ENCODE measurements at regions not wholly inside any gene's neighbourhood (a gene's known extent, or its start where the extent isn't known, plus 50 kb on each side); places are given as distances from the start of the nearest gene placed in this dataset.

GRCh38 chr4:100780126-100780525 lies 262.3 kb upstream of the EMCN start:
- Histone ChIP-seq H3K4me3 (no peak overlapping the region), H3K9me3 (no peaks in the 10 kb centered on the region), H3K4me1 (no peaks in the 10 kb centered on the region), H3K27ac (no peak overlapping the region), H3K36me3 (no peaks in the 10 kb centered on the region), H3K27me3 (no peaks in the 10 kb centered on the region)
- intact Hi-C loops (cut with DNase I) = no loop called here
- ATAC-seq = no peak
- TF ChIP-seq POLR2A (IDR thresholded peaks at IDR 0.05) = no peak
- TF ChIP-seq, protein P1, sequence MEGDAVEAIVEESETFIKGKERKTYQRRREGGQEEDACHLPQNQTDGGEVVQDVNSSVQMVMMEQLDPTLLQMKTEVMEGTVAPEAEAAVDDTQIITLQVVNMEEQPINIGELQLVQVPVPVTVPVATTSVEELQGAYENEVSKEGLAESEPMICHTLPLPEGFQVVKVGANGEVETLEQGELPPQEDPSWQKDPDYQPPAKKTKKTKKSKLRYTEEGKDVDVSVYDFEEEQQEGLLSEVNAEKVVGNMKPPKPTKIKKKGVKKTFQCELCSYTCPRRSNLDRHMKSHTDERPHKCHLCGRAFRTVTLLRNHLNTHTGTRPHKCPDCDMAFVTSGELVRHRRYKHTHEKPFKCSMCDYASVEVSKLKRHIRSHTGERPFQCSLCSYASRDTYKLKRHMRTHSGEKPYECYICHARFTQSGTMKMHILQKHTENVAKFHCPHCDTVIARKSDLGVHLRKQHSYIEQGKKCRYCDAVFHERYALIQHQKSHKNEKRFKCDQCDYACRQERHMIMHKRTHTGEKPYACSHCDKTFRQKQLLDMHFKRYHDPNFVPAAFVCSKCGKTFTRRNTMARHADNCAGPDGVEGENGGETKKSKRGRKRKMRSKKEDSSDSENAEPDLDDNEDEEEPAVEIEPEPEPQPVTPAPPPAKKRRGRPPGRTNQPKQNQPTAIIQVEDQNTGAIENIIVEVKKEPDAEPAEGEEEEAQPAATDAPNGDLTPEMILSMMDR (IDR thresholded peaks at IDR 0.05) = no peak
- DNase-seq = no peak

DNA sequence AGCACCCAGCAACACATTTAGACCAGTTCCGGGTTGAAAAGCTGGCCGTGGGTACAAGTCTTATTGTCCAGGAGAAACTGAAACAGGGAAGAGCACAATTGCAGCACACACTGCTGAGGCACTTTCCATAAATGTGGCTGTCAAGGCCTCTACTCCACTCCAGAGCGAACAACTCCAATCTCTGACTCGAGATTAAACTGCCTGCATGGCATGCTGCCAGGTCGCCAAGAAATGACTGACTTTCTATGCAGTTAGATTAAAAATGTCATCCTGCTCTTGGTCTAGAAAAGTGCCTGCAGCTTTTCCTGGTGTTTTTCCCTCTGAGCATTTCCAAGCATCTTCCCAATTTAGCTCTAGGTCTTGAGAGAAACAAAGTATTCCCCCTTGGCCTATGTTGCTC lies 260.6 kb upstream of the EMCN start:
- Histone ChIP-seq H3K36me3 (no peaks in the 10 kb centered on the region), H3K4me3 (no peak overlapping the region), H3K4me1 (no peaks in the 10 kb centered on the region), H3K27me3 (no peaks in the 10 kb centered on the region), H3K27ac (no peak overlapping the region), H3K9me3 (no peaks in the 10 kb centered on the region)
- DNase-seq (no peak), ATAC-seq (no peak)
- TF ChIP-seq, protein P1 (IDR thresholded peaks at IDR 0.05) = no peak
- no peak for TF ChIP-seq POLR2A (IDR thresholded peaks at IDR 0.05)
- intact Hi-C loops (cut with DNase I) = no loop called here
- WGBS (ENCODE audit: insufficient coverage, low coverage, low lambda C conversion rate, missing lambda C conversion rate) = 39% methylated on average over 3 of the region's 5 CpGs

GRCh38 chr4:100762738-100763137 lies 244.9 kb upstream of the EMCN start:
- ATAC-seq = no peak
- 31% methylated on average over 1 of the region's 1 CpG for WGBS (ENCODE audit: insufficient coverage, low coverage, low lambda C conversion rate, missing lambda C conversion rate)
- no peaks in the 10 kb centered on the region for H3K36me3 ChIP-seq

GRCh38 chr4:100754751-100755150 lies 236.9 kb upstream of the EMCN start:
- Histone ChIP-seq H3K27me3 (no peaks in the 10 kb centered on the region), H3K36me3 (no peaks in the 10 kb centered on the region), H3K4me1 (no peaks in the 10 kb centered on the region), H3K4me3 (no peak overlapping the region), H3K27ac (no peak overlapping the region), H3K9me3 (no peaks in the 10 kb centered on the region)
- WGBS (ENCODE audit: insufficient coverage, low coverage, low lambda C conversion rate, missing lambda C conversion rate) = 45% methylated on average over 1 of the region's 1 CpG
- ATAC-seq = no peak
- DNase-seq = no peak
- TF ChIP-seq, protein P1 (IDR thresholded peaks at IDR 0.05) = no peak
- no peak for TF ChIP-seq POLR2A (IDR thresholded peaks at IDR 0.05)
- intact Hi-C loops (cut with DNase I) = no loop called here

More at GRCh38 chr4:100762738-100763137, 244.9 kb upstream of the EMCN start:
- TF ChIP-seq, protein P1 (IDR thresholded peaks at IDR 0.05) = no peak
- intact Hi-C loops (cut with DNase I) = no loop called here
- Histone ChIP-seq H3K27ac (no peak overlapping the region), H3K27me3 (no peaks in the 10 kb centered on the region), H3K4me1 (no peaks in the 10 kb centered on the region), H3K9me3 (peaks cover 0 to 5% (median 0%) of the 10 kb centered on the region in 4 donors), H3K4me3 (no peak overlapping the region)
- DNase-seq = no peak

DNA sequence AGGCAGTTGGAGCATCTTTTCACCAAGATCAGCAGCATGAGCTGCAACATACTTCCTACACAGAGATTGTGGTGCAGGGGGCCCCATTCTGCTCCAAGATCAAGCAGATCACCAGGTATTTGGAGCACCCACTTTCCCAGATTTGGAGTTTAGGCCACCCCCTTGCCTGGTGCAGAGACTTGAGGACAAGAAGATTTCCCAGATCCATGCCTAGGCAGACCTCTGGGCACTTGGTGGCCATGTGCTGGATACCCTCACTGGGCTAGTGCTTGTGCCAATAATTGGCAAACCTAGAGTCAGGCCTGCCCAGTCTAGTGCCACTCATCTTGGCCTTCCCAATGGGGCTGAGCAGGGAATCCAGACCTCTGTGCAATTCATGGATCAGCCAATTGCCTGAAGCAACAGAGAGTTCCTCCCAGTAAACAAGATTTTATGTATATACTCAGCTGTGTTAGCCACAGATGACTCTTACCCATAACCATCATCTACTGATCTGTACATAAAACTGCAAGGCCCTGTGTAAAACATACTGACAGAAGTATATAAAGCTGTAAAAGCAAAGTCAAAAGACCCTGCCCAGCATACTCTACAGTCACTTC lies 228.4 kb upstream of the EMCN start:
- DNase-seq (no peak), ATAC-seq (no peak)
- no peak overlapping the region for H3K27ac ChIP-seq
- no peaks in the 10 kb centered on the region for H3K9me3 ChIP-seq
- H3K4me1 ChIP-seq = no peaks in the 10 kb centered on the region
- H3K4me3 ChIP-seq = no peak overlapping the region
- H3K27me3 ChIP-seq = no peaks in the 10 kb centered on the region
- intact Hi-C loops (cut with DNase I) = no loop called here
- no peaks in the 10 kb centered on the region for H3K36me3 ChIP-seq
- TF ChIP-seq POLR2A (IDR thresholded peaks at IDR 0.05) = no peak
- TF ChIP-seq, protein P1 (IDR thresholded peaks at IDR 0.05) = no peak

Measured in right lobe of liver (tissue), 6 donors.